ENCODE measurements at regions not wholly inside any gene's neighbourhood (a gene's known extent, or its start where the extent isn't known, plus 50 kb on each side); places are given as distances from the start of the nearest gene placed in this dataset.

DNA sequence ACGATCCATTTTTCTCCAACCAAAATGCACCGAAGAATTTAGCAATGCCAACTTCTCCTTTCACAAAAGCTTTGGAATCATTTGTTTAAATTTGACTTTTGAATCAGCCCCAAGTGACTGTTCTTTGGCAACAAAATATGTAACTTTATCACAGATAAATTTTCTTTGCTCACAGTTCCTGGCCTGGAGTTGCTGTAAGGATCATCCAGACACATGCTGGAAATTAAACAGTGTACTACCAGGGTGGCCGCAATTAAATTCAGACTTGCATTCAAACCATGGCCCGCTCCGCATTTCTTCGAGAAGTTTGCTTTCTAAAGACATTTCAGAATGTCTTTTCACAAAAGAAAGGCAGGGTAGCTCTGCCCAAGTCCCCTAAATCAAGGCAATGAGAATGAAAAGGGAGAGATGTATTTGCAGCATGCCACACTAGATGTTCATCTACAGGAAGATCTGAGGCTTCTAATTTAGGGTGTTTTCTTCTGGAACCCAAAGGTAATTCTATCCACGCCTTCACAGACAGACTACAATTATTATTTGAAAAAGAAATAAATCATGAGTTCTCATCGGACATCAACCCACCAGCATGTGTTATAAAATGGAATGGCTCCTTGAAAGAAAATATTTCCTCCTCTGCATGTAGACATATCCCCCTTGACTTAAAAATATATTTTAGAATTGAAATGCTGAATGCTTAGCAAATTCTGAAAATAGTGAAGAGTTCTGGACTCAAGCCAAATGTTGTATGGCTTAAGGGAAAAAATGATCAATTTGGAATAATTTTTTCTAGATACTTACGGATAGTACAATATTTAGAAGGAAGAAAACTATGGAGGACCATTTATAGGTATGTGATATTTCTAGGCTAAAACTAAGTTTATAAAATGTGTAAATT, 189.7 kb upstream of the BLID start:
- TF ChIP-seq GATA3 (IDR thresholded peaks at IDR 0.05; ENCODE audit: low read depth, low read length): no peak
- no peak for TF ChIP-seq GATA2 (IDR thresholded peaks at IDR 0.05; ENCODE audit: low read depth, low read length)

DNA sequence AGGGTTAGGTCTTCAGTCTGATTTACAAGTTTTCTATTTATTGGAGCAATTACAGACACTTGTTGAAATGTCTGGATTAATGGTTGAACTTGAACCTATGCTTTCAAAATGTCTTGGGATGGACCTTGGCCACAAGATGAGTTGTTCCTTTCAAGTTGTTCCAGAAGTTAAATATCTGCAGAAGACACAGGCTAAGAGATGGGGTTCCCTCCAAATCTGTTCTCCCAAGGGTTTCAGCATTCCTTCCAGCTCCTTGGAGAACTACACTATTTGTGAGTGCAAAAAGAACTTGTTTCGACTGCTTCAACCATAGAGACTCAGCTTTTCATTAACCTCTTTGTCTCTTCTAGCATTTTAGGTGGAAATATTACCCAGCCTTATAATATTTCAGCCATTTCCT, 189.0 kb upstream of the BLID start:
- no peak for TF ChIP-seq GATA2 (IDR thresholded peaks at IDR 0.05; ENCODE audit: low read depth, low read length)
- TF ChIP-seq GATA3 (IDR thresholded peaks at IDR 0.05; ENCODE audit: low read depth, low read length): no peak

- TF ChIP-seq GATA2 (IDR thresholded peaks at IDR 0.05; ENCODE audit: low read depth, low read length) (no peak), GATA3 (IDR thresholded peaks at IDR 0.05; ENCODE audit: low read depth, low read length) (no peak)
Observed at GRCh38 chr11:122304306-122304705, 188.3 kb upstream of the BLID start.

DNA sequence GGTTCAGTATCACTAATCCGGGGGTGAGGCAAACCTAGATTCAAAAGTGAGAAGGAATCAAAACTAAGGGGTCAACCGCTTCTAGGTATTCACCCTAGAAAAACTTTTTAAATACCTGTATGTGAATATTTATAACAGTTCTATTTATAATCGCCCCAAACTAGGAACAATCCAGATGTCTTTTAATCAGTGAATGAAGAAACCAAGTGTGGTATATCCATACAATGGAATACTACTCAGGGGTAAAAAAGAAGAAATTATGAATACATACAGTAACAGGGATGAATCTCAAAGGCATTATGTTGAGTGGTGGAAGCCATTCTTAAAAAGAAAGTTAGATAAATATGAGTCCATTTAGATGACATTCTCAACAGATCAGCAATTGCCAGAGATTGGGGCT, 178.0 kb upstream of the BLID start:
- TF ChIP-seq GATA2 (IDR thresholded peaks at IDR 0.05; ENCODE audit: low read depth, low read length): no peak
- TF ChIP-seq GATA3 (IDR thresholded peaks at IDR 0.05; ENCODE audit: low read depth, low read length): no peak

DNA sequence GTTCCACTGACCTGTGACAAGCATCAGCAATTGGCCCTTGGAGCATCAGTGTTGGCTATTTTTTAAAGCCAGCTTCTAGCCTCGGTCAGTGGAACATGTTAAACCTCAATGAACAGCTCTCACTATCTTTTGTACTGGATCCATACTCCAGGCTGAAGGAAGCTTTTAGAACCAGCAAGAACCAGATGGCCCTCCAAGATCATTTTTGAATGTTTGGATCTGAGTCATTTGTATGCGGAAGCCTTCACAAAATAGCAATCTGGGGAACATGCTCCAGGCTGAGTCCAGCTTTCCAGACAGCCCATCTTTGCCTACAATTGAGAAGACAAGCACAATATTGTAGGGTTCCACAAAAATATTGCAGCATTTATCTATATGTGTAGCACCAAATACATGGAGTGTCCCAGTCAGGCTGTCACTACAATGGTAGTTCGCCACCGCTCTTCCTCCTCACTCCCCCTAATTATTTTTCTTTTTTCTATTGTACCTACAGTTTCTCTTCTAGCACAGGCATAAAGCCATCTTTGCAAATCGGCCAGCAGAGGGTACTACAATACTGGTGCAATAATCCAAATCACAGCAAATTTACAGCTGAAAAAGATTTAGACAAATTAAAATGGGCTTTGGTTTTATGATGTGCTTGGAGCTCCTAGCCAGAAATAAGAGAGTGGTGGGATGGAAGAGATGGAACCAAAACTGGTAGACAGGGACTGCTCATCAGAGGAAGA, 177.4 kb upstream of the BLID start:
- TF ChIP-seq GATA2 (IDR thresholded peaks at IDR 0.05; ENCODE audit: low read depth, low read length): no peak
- no peak for TF ChIP-seq GATA3 (IDR thresholded peaks at IDR 0.05; ENCODE audit: low read depth, low read length)

GRCh38 chr11:122287401-122287800, 171.4 kb upstream of the BLID start:
- TF ChIP-seq GATA2 (IDR thresholded peaks at IDR 0.05; ENCODE audit: low read depth, low read length): no peak
- TF ChIP-seq GATA3 (IDR thresholded peaks at IDR 0.05; ENCODE audit: low read depth, low read length): no peak

GRCh38 chr11:122285070-122285988, 169.3 kb upstream of the BLID start:
- TF ChIP-seq GATA2 (IDR thresholded peaks at IDR 0.05; ENCODE audit: low read depth, low read length): no peak
- TF ChIP-seq GATA3 (IDR thresholded peaks at IDR 0.05; ENCODE audit: low read depth, low read length): no peak

- TF ChIP-seq GATA2 (IDR thresholded peaks at IDR 0.05; ENCODE audit: low read depth, low read length) (no peak), GATA3 (IDR thresholded peaks at IDR 0.05; ENCODE audit: low read depth, low read length) (no peak)
Observed at GRCh38 chr11:122280870-122281269, 164.9 kb upstream of the BLID start.

GRCh38 chr11:122279194-122279593, 163.2 kb upstream of the BLID start:
- TF ChIP-seq GATA3 (IDR thresholded peaks at IDR 0.05; ENCODE audit: low read depth, low read length): no peak
- TF ChIP-seq GATA2 (IDR thresholded peaks at IDR 0.05; ENCODE audit: low read depth, low read length): no peak

- no peak for TF ChIP-seq GATA3 (IDR thresholded peaks at IDR 0.05; ENCODE audit: low read depth, low read length)
- no peak for TF ChIP-seq GATA2 (IDR thresholded peaks at IDR 0.05; ENCODE audit: low read depth, low read length)
Observed at GRCh38 chr11:122277493-122277892, 161.5 kb upstream of the BLID start.

- TF ChIP-seq GATA3 (IDR thresholded peaks at IDR 0.05; ENCODE audit: low read depth, low read length) (no peak), GATA2 (IDR thresholded peaks at IDR 0.05; ENCODE audit: low read depth, low read length) (no peak)
Observed at GRCh38 chr11:122276221-122276620, 160.2 kb upstream of the BLID start.

DNA sequence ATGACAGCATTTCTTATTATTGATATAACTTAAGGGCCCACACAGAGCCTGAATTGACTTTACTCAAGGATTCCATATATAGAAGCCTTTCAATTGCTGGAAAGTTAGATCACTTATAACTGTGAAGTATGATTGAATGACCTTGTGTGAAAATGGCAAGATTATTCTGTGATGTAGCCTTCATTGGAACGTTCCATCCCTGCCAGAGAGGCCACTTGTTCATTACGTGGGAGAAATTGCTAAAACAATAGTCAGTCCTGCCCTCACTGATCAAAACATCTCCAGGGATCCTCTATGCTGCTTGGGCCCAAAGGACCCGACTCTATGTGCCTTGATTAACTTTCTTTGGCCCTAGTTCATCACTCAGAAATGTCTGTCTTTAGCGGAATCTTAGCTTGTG, 159.5 kb upstream of the BLID start:
- TF ChIP-seq GATA3 (IDR thresholded peaks at IDR 0.05; ENCODE audit: low read depth, low read length) (no peak), GATA2 (IDR thresholded peaks at IDR 0.05; ENCODE audit: low read depth, low read length) (no peak)

- no peak for TF ChIP-seq GATA2 (IDR thresholded peaks at IDR 0.05; ENCODE audit: low read depth, low read length)
- no peak for TF ChIP-seq GATA3 (IDR thresholded peaks at IDR 0.05; ENCODE audit: low read depth, low read length)
Observed at GRCh38 chr11:122273476-122274191, 157.6 kb upstream of the BLID start.

Data from SH-SY5Y (cell line).